ENCODE measurements at regions not wholly inside any gene's neighbourhood (a gene's known extent, or its start where the extent isn't known, plus 50 kb on each side); places are given as distances from the start of the nearest gene placed in this dataset.
"Not testable (repeated sequence)": the region's sequence is repeated elsewhere in the genome, so short reads cannot be mapped to it uniquely, and the experiment has no call there.

GRCh38 chr2:4962419-4962818 is 729.8 kb upstream of the SOX11 start:
- no peak for DNase-seq

GRCh38 chr2:4963106-4963505 is 729.1 kb upstream of the SOX11 start:
- DNase-seq: no peak

DNA sequence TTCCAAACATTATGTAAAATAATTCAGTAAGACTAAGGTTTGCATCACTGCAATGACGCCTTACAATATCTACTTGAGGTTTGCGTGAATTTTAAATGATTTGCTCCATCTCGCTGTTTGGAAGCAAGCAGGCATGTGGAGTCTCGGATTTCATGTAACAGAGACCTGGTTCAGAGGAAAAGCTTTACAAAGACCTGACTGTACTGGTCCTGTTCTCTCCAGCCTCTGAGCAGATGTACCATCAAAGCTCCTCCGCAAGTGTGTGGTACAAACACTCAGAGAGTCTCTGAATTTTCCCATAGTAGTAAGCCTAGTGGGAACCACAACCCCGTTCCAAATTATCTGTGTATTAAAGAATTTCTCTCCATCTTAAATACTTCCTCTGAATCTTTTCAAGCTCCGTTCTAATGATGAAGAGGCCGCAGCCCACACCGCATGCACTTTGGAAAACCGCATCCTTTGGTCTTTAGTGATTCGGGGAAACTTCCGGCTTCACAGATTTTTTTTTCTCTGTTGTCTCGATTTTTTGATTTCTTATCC is 728.1 kb upstream of the SOX11 start:
- DNase-seq: no peak

DNA sequence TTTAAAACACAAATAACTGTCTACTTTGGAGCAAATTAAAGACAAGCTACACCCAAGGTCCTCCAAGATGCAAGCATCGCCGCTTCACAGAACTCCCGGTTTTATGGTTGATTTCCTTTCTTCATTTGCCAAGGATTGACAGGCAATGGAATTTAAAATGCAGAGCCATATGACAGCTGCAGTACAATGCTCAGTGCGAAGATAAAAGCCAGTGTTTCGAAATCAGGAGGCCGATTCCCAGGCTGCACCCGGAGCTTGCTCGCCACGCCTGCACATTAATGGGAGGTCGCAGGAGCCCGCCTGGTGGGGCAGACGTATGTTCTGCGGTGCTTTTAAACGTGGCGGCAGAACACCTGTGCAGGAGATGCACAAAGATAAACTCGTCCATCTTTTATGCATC is 727.6 kb upstream of the SOX11 start:
- no peak for DNase-seq

- no peak for DNase-seq
Measured at GRCh38 chr2:4965556-4966320, 726.4 kb upstream of the SOX11 start.

DNA sequence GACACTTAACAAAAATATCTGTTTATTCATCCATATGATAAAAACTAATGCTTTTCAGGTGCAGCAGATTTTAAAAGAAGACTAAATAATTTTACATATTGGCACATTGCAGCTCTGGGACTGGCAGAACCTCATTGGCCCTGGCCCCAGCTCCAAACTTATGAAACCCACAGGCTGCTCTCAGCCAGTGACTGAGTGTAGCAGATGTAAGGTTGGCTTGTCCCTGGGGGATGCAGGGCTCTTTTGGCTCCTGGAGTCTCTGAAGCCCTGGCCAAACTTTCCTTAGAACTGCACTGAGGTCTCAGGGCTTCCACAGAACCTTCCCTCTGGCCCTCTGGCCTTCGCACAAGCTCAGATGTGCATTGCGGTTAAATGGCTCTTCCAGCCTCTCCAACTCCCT is 725.0 kb upstream of the SOX11 start:
- DNase-seq: no peak

DNA sequence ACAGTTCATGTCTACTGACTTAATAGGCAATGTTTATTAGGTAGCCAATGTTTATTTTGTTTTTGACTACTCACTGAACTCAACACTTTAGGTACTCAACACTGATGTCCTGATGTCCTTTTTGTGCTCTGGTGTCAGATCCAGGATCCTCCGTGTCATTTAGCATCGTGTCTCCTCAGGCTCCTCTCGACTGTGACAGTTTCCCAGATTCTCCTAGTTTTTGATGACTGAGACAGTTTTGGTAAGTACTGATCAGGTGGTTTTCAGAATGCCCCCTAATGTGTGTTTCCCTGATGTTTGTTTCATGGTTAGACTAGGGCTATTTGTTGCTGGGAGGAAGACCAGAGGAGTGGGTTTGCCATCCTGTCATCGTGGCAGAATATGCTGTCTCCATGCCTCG is 719.7 kb upstream of the SOX11 start:
- DNase-seq: no peak

- no peak for DNase-seq
Measured at GRCh38 chr2:4973354-4973753, 718.8 kb upstream of the SOX11 start.

GRCh38 chr2:4973973-4974372 is 718.2 kb upstream of the SOX11 start:
- no peak for DNase-seq

DNA sequence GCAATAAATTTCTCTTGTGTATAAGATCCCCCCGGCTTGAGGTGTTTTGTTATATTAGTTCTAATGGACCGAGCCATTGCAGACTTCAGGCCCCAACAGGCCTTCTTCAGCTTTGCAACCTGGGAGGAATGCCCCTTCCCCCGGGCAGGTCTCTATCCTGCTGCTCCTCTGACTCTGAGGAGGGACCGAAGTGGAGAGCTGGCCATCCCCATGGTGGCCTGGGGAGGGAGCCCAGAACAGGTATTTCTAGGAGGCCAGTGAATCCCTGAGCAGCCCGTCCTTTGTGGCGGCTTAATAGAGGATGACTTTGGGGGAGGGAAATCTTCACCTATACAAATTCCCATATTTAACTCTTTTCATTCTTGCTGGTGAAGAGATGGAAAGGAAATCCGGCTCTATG is 715.8 kb upstream of the SOX11 start:
- DNase-seq: no peak

DNA sequence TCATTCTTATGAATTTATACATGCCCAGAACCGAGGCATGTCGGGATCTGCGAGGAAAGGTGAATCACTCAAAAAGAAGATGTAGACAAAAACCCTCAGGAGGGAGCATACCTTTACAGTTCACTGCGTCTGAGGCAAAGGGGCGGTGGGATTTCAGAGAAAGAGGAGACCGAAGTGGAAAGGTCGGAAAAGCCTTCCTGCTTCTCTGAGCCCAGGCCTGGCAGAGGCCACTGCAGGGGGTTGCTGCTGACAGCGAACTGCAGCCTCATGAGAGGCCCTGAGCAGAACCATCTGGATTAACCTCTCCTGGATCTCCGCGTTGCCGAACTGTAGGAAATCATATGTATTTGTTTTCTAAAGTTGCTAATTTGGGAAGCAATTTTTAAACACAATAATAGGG is 713.1 kb upstream of the SOX11 start:
- no peak for DNase-seq

DNA sequence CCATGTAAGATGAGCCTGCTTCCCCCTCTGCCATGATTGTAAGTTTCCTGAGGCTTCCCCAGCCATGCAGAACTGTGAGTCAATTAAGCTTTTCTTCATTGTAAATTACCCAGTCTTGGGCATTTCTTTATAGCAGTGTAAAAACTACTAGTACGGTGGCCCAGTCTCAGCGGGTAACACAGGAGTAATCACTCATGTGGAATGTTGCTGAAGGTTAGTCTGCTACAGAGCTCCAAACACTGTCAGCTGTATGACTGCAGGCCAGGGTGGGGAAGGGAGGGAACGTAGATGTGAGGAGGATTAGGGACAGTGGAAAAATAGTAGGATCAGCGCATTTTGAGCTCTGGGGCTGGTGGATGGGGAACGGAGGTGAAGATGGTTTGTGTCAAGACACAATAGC is 711.2 kb upstream of the SOX11 start:
- no peak for DNase-seq

DNA sequence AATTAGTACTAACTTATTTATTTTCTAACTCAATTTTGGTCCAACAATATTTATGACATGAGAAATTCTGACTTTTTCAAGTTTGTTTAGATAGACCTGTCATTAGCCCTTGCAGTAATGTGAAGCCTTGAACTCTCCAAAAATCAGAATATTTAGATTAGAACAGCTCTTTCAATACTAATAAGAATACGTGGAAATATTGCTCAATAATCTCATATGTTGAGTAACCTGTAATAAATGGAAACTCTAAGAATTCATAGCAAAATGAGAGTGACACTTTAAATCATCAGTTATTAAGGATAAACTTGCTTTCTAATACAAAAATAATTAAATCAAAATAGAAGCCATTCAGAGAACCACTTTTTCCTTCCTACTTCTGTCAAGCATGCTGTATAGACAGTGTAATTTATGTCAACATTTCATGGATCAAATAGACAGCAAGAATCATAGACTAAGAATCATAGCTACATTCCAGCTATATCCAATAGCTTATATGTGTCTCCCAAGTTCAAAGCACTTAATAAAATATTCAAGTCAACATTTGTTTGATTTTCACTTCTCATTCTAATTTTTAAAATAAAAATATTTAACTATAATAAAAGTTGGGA is 710.3 kb upstream of the SOX11 start:
- DNase-seq: no peak

- DNase-seq: not testable (repeated sequence)
Measured at GRCh38 chr2:4988444-4988843, 703.7 kb upstream of the SOX11 start.

- no peak for DNase-seq
Measured at GRCh38 chr2:4992226-4992625, 700.0 kb upstream of the SOX11 start.

- no peak for DNase-seq
Measured at GRCh38 chr2:4995466-4995865, 696.7 kb upstream of the SOX11 start.

GRCh38 chr2:5007596-5007995 is 684.6 kb upstream of the SOX11 start:
- no peak for DNase-seq

GRCh38 chr2:5019324-5019723 is 672.9 kb upstream of the SOX11 start:
- no peak for DNase-seq

DNA sequence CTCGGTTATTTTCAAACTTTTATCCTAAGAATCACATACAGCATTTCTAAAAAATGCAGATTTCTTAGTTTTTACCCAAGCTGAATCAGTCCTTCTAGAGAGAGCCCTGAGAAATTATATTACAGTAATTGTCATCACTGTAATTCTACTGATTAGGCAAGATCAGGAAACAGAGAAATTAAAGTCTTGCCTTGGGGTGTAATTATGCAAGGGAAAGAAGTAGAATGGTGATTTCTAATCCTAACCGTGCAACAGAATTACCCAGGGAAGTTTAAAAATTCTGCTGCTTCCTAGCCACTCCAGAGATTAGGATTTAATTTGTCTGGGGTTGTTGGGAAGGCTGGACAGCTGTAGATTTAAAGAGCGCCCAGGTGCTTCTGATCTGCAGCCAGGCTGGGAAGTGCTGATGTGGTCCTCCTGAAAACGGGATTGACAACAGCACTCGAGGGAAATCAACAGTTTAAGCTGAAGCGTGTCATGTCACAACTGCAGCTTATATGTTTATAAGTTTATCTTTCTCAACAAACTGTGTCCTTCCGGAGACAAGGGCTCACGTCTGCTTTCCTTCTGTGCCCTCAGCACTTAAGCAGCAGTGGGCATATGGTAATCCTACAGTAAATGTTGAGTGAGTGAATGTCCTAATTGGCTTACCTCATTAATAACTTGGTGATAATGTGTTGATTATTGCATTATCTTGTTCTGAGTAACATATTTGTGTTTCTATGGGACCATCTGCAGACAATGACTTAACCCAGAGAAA is 671.9 kb upstream of the SOX11 start:
- DNase-seq: no peak

DNA sequence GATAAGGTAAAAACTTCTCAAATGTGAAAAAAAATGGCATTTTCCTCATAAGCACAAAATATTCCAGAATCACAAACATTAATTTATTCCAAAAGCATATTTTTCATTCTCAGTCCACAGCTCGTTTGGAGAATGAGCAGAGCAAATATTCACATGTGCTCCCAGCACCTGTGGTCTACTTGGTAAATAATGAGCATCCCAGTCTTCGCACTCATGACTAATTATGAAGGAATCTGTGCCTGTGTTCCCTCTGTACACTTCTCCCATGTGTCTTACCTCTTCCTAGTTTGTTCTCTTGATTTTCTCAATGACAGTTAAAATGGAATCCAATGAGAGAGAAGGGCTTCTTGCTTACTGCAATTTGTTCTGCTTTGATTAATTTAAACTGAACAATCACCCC is 671.0 kb upstream of the SOX11 start:
- DNase-seq: no peak

DNA sequence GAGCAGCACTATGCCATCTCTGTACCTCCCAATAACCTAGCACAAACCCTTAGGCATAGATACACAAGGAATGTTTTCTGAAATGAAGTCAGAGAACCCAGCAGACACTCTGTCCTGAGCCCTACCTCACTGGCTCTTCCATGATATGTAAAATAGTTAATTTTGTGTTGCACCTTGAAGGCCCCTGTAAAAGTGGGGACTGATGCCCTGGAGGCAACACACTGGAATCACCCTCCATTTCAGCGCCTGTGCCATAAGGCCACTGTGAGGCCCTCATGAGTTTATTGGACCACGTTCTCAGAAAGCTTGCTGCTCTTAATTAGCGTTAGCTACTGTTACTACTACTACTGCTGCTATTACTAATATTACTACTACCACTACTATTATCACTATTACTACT is 670.1 kb upstream of the SOX11 start:
- DNase-seq: no peak

GRCh38 chr2:5022708-5023635 is 669.2 kb upstream of the SOX11 start:
- not testable (repeated sequence) for DNase-seq

Measured in NCI-H1105 (cell line).